Panc1 (cell line): ENCODE measurements at regions not wholly inside any gene's neighbourhood (a gene's known extent, or its start where the extent isn't known, plus 50 kb on each side); places are given as distances from the start of the nearest gene placed in this dataset.

Experiments used
- CTCF ChIP-seq: fragments of 450-650 bp; IDR thresholded peaks from 2 replicates; pipeline ENCODE4 v1.5.1; 2017; ENCODE audit warnings: mild to moderate bottlenecking
- POLR2AphosphoS5 ChIP-seq: IDR thresholded peaks from 2 replicates; pipeline ENCODE4 v1.6.1; 2012; ENCODE audit warnings: mild to moderate bottlenecking, low read depth, low read length, moderate library complexity
- REST ChIP-seq, 2 experiments: IDR thresholded peaks; 2 replicates each; pipeline ENCODE4 v1.6.1; 2011 to 2012; ENCODE audit warnings: low read depth in 2 of 2, control low read depth in 1 of 2, low read length in 1 of 2, mild to moderate bottlenecking in 1 of 2, moderate library complexity in 1 of 2; ENCODE audit not compliant: insufficient read depth in 1 of 2
- SIN3A ChIP-seq: IDR thresholded peaks from 2 replicates; pipeline ENCODE4 v1.6.1; 2012; ENCODE audit warnings: low read depth, mild to moderate bottlenecking, low read length, moderate library complexity, borderline replicate concordance; ENCODE audit not compliant: insufficient read depth
- TCF7L2 ChIP-seq: IDR thresholded peaks from 2 replicates; pipeline ENCODE4 v1.6.1; 2011; ENCODE audit warnings: mild to moderate bottlenecking, low read depth, low read length, inconsistent platforms

GRCh38 chr20:54920491-54920890, 445.1 kb downstream of the DOK5 start:
- TF ChIP-seq POLR2AphosphoS5 = no peak
- no peak for TF ChIP-seq CTCF
- no peak for TF ChIP-seq REST (IDR thresholded peaks at IDR 0.05; ENCODE audit: insufficient read depth in 1 of 2, low read depth in 2 of 2, low read length in 1 of 2)
- no peak for TF ChIP-seq SIN3A
- TF ChIP-seq TCF7L2 = no peak
